ENCODE measurements at regions not wholly inside any gene's neighbourhood (a gene's known extent, or its start where the extent isn't known, plus 50 kb on each side); places are given as distances from the start of the nearest gene placed in this dataset.

DNA sequence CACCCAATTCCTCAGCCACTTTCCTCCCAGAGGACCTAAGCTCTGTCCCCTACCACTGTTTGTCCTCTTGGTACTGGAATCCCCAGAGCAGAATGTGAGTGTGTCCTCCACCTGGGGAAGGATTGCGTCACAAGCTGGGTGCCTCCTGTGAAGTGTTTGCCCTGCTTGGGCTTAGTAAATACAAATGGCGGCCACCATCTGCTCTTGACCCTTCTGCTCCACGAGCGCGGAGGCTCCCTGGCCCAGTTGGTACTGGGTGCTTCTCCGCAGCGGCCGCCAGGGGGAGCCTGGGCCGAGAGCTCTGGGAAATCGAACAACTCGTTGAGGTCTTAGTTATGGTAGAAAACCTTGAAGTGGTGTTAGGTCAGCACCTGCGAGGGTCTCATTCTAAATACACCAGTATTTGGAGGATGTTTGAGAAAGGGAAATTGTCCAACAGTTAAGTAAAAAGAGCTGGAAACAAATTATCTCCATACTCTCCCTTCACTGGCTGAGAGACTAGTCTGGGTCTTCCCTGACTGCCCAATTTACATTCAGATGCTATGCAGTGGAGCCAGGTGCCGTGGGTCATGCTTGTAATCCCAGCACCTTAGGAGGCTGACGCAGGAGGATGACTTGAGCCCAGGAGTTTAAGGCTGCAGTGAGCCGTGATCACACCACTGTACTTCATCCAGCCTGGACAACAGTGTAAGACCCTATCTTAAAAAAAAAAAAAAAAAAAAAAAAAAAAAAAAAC lies 74.6 kb upstream of the TEAD1 start (continued):
- TF ChIP-seq, protein P1, sequence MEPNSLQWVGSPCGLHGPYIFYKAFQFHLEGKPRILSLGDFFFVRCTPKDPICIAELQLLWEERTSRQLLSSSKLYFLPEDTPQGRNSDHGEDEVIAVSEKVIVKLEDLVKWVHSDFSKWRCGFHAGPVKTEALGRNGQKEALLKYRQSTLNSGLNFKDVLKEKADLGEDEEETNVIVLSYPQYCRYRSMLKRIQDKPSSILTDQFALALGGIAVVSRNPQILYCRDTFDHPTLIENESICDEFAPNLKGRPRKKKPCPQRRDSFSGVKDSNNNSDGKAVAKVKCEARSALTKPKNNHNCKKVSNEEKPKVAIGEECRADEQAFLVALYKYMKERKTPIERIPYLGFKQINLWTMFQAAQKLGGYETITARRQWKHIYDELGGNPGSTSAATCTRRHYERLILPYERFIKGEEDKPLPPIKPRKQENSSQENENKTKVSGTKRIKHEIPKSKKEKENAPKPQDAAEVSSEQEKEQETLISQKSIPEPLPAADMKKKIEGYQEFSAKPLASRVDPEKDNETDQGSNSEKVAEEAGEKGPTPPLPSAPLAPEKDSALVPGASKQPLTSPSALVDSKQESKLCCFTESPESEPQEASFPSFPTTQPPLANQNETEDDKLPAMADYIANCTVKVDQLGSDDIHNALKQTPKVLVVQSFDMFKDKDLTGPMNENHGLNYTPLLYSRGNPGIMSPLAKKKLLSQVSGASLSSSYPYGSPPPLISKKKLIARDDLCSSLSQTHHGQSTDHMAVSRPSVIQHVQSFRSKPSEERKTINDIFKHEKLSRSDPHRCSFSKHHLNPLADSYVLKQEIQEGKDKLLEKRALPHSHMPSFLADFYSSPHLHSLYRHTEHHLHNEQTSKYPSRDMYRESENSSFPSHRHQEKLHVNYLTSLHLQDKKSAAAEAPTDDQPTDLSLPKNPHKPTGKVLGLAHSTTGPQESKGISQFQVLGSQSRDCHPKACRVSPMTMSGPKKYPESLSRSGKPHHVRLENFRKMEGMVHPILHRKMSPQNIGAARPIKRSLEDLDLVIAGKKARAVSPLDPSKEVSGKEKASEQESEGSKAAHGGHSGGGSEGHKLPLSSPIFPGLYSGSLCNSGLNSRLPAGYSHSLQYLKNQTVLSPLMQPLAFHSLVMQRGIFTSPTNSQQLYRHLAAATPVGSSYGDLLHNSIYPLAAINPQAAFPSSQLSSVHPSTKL (CRISPR knock-in tag; IDR thresholded peaks at IDR 0.05) = peak; percentile 97
- TF ChIP-seq SMAD3 (CRISPR knock-in tag; IDR thresholded peaks at IDR 0.05) (peak; percentile 95), NCOR1 (IDR thresholded peaks at IDR 0.05; ENCODE audit: borderline replicate concordance, low read length) (no peak), ZEB1 (IDR thresholded peaks at IDR 0.05; ENCODE audit: insufficient replicate concordance, low read depth) (no peak), ZNF577 (CRISPR knock-in tag; IDR thresholded peaks at IDR 0.05; ENCODE audit: borderline replicate concordance, low read depth) (no peak), ZNF12 (CRISPR knock-in tag; IDR thresholded peaks at IDR 0.05) (no peak; the same call in 1 of the 2 replicates), ZNF44 (CRISPR knock-in tag; IDR thresholded peaks at IDR 0.05) (no peak), SOX6 (IDR thresholded peaks at IDR 0.05) (no peak), SOX6 (CRISPR knock-in tag; IDR thresholded peaks at IDR 0.05) (peak; percentile 91), ARID3A (IDR thresholded peaks at IDR 0.05; ENCODE audit: low read depth, low read length) (no peak), SIN3A (IDR thresholded peaks at IDR 0.05; ENCODE audit: borderline replicate concordance, low read depth, low read length) (no peak), ZNF558 (CRISPR knock-in tag; IDR thresholded peaks at IDR 0.05; ENCODE audit: borderline replicate concordance) (0 out of 2 replicates have a peak, but pooled peaks have one; percentile 47), DNMT3B (CRISPR knock-in tag; conservative IDR thresholded peaks at IDR 0.05) (0 out of 2 replicates have a peak, but pooled peaks have one; percentile 65), ZNF530 (CRISPR knock-in tag; IDR thresholded peaks at IDR 0.05; ENCODE audit: low read depth) (no peak), ZSCAN22 (CRISPR knock-in tag; IDR thresholded peaks at IDR 0.05) (no peak), HNRNPL (IDR thresholded peaks at IDR 0.05; ENCODE audit: low read depth, low read length) (0 out of 2 replicates have a peak, but pooled peaks have one; percentile 21), ZNF747 (CRISPR knock-in tag; IDR thresholded peaks at IDR 0.05; ENCODE audit: borderline replicate concordance) (0 out of 2 replicates have a peak, but pooled peaks have one; percentile 37), KLF16 (CRISPR knock-in tag; IDR thresholded peaks at IDR 0.05) (peak in 1 of 2 experiments; percentile 87; a peak in 2 of 4 replicates), ZFP36 (IDR thresholded peaks at IDR 0.05; ENCODE audit: borderline replicate concordance, low read depth, low read length, partially characterized antibody) (no peak), ATF5 (CRISPR knock-in tag; IDR thresholded peaks at IDR 0.05; ENCODE audit: low read depth) (no peak)
- TF ChIP-seq, protein P2, sequence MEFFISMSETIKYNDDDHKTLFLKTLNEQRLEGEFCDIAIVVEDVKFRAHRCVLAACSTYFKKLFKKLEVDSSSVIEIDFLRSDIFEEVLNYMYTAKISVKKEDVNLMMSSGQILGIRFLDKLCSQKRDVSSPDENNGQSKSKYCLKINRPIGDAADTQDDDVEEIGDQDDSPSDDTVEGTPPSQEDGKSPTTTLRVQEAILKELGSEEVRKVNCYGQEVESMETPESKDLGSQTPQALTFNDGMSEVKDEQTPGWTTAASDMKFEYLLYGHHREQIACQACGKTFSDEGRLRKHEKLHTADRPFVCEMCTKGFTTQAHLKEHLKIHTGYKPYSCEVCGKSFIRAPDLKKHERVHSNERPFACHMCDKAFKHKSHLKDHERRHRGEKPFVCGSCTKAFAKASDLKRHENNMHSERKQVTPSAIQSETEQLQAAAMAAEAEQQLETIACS (CRISPR knock-in tag; IDR thresholded peaks at IDR 0.05) = 0 out of 2 replicates have a peak, but pooled peaks have one; percentile 18

Data from HepG2 (cell line).